ENCODE measurements at regions not wholly inside any gene's neighbourhood (a gene's known extent, or its start where the extent isn't known, plus 50 kb on each side); places are given as distances from the start of the nearest gene placed in this dataset.

GRCh38 chr6:168374541-168375071, 55.0 kb upstream of the DACT2 start:
- BruUV-seq (replicated peaks), result no TSS peak
- Mint-ChIP-seq H3K27ac (ENCODE audit: unreplicated experiment) (no peak overlapping the region), H3K4me1 (ENCODE audit: low read depth, unreplicated experiment) (peaks cover 11% of the 10 kb centered on the region), H3K4me3 (ENCODE audit: low read depth, unreplicated experiment) (no peak overlapping the region), H3K36me3 (ENCODE audit: insufficient read depth, unreplicated experiment) (peaks cover 3% of the 10 kb centered on the region), H3K9me3 (ENCODE audit: low read depth, unreplicated experiment) (peaks cover 6% of the 10 kb centered on the region), H3K27me3 (ENCODE audit: unreplicated experiment) (no peaks in the 10 kb centered on the region)
- intact Hi-C loops (cut with micrococcal nuclease; ENCODE audit: unreplicated experiment), result no loop called here
- DNase-seq, result no peak
- TF ChIP-seq CTCF (IDR thresholded peaks at IDR 0.05; ENCODE audit: unreplicated experiment), result no peak
- CTCF ChIA-PET, result no interaction called here

- BruUV-seq (replicated peaks), result no TSS peak
Measured at GRCh38 chr6:168376120-168376519, 56.5 kb upstream of the DACT2 start.

GRCh38 chr6:168376811-168377483, 57.4 kb upstream of the DACT2 start:
- DNase-seq, result no peak
- Mint-ChIP-seq H3K36me3 (ENCODE audit: insufficient read depth, unreplicated experiment) (peaks cover 9% of the 10 kb centered on the region), H3K4me3 (ENCODE audit: low read depth, unreplicated experiment) (no peak overlapping the region), H3K27ac (ENCODE audit: unreplicated experiment) (no peak overlapping the region), H3K27me3 (ENCODE audit: unreplicated experiment) (no peaks in the 10 kb centered on the region), H3K9me3 (ENCODE audit: low read depth, unreplicated experiment) (peaks cover 6% of the 10 kb centered on the region), H3K4me1 (ENCODE audit: low read depth, unreplicated experiment) (peaks cover 11% of the 10 kb centered on the region)
- no TSS peak for BruUV-seq (replicated peaks)
- CTCF ChIA-PET, result interaction anchor here (0.5 to 0.6 kb wide), 2 partner anchors 350 to 898 kb away, joined by 3 to 4 read pairs; no protein-coding TSS in a partner anchor
- intact Hi-C loops (cut with micrococcal nuclease; ENCODE audit: unreplicated experiment), result no loop called here
- no peak for TF ChIP-seq CTCF (IDR thresholded peaks at IDR 0.05; ENCODE audit: unreplicated experiment)

More at GRCh38 chr6:168376120-168376519, 56.5 kb upstream of the DACT2 start:
- no peak for DNase-seq
- Mint-ChIP-seq H3K4me3 (ENCODE audit: low read depth, unreplicated experiment) (no peak overlapping the region), H3K27ac (ENCODE audit: unreplicated experiment) (no peak overlapping the region), H3K36me3 (ENCODE audit: insufficient read depth, unreplicated experiment) (peaks cover 9% of the 10 kb centered on the region), H3K27me3 (ENCODE audit: unreplicated experiment) (no peaks in the 10 kb centered on the region), H3K9me3 (ENCODE audit: low read depth, unreplicated experiment) (peaks cover 6% of the 10 kb centered on the region), H3K4me1 (ENCODE audit: low read depth, unreplicated experiment) (peaks cover 11% of the 10 kb centered on the region)
- CTCF ChIA-PET, result no interaction called here
- no peak for TF ChIP-seq CTCF (IDR thresholded peaks at IDR 0.05; ENCODE audit: unreplicated experiment)
- intact Hi-C loops (cut with micrococcal nuclease; ENCODE audit: unreplicated experiment), result no loop called here

- BruUV-seq (replicated peaks), result no TSS peak
- intact Hi-C loops (cut with micrococcal nuclease; ENCODE audit: unreplicated experiment), result no loop called here
- H3K27ac Mint-ChIP-seq (ENCODE audit: unreplicated experiment), result no peak overlapping the region
- H3K27me3 Mint-ChIP-seq (ENCODE audit: unreplicated experiment), result no peaks in the 10 kb centered on the region
- peaks cover 11% of the 10 kb centered on the region for H3K4me1 Mint-ChIP-seq (ENCODE audit: low read depth, unreplicated experiment)
- H3K9me3 Mint-ChIP-seq (ENCODE audit: low read depth, unreplicated experiment), result peaks cover 6% of the 10 kb centered on the region
- H3K36me3 Mint-ChIP-seq (ENCODE audit: insufficient read depth, unreplicated experiment), result peaks cover 9% of the 10 kb centered on the region
- no peak overlapping the region for H3K4me3 Mint-ChIP-seq (ENCODE audit: low read depth, unreplicated experiment)
- CTCF ChIA-PET, result interaction anchor here (0.6 kb wide), 1 partner anchor 897 kb away, joined by 3 read pairs; no protein-coding TSS in a partner anchor
- TF ChIP-seq CTCF (IDR thresholded peaks at IDR 0.05; ENCODE audit: unreplicated experiment), result no peak
- DNase-seq, result no peak
Measured at GRCh38 chr6:168377484-168377855, 57.9 kb upstream of the DACT2 start.
